ENCODE measurements at regions not wholly inside any gene's neighbourhood (a gene's known extent, or its start where the extent isn't known, plus 50 kb on each side); places are given as distances from the start of the nearest gene placed in this dataset.

DNA sequence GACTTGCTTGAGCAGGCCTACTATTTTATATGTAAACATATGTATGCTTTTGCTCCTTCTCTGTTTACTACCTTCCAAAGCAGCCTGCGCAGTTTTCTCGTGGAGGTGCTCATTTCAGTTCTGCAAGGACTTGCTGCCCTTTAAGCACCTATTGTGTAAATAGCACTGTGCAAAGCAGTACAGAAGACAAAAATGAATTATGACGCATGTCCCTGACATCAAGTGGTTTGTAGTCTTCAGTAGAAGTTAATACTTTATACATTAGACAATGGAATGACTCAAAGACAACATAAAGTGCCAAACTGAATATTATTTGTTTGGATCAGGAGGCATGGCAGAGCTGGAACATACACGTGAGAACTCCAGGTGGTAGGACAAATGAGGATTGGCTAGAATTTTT, 611.7 kb downstream of the LMO4 start:
- TF ChIP-seq, protein P1, sequence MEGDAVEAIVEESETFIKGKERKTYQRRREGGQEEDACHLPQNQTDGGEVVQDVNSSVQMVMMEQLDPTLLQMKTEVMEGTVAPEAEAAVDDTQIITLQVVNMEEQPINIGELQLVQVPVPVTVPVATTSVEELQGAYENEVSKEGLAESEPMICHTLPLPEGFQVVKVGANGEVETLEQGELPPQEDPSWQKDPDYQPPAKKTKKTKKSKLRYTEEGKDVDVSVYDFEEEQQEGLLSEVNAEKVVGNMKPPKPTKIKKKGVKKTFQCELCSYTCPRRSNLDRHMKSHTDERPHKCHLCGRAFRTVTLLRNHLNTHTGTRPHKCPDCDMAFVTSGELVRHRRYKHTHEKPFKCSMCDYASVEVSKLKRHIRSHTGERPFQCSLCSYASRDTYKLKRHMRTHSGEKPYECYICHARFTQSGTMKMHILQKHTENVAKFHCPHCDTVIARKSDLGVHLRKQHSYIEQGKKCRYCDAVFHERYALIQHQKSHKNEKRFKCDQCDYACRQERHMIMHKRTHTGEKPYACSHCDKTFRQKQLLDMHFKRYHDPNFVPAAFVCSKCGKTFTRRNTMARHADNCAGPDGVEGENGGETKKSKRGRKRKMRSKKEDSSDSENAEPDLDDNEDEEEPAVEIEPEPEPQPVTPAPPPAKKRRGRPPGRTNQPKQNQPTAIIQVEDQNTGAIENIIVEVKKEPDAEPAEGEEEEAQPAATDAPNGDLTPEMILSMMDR (IDR thresholded peaks at IDR 0.05) = no peak
- TF ChIP-seq POLR2A (IDR thresholded peaks at IDR 0.05) = no peak

Measured in body of pancreas (tissue), 4 donors.